Thyroid gland (tissue), 4 donors: ENCODE measurements at regions not wholly inside any gene's neighbourhood (a gene's known extent, or its start where the extent isn't known, plus 50 kb on each side); places are given as distances from the start of the nearest gene placed in this dataset.

Source experiments
- DNase-seq, 2 donors: peaks; one replicate each; pipeline ENCODE4 v3.0.0-alpha.2; 2019
- H3K27ac ChIP-seq, 3 donors: fragments of 200-600 bp; sonication (generic); 1 replicate in 2 of 3; 2 replicates in 1 of 3; pipeline ENCODE4 v1.5.1; 2016 to 2019; ENCODE audit warnings: mild to moderate bottlenecking in 1 of 3, moderate library complexity in 1 of 3
- H3K27me3 ChIP-seq: fragments of 200-600 bp; sonication (generic); one replicate; pipeline ENCODE4 v1.5.1; 2019
- H3K36me3 ChIP-seq, 2 donors: fragments of 200-600 bp; sonication (generic); one replicate each; pipeline ENCODE4 v1.5.1; 2016 to 2019
- H3K4me1 ChIP-seq, 2 donors: fragments of 200-600 bp; sonication (generic); one replicate each; pipeline ENCODE4 v1.5.1; 2017 to 2019
- H3K4me3 ChIP-seq, 3 donors: fragments of 200-600 bp; sonication (generic); replicated peaks in 1 of 3; 1 replicate in 2 of 3; 2 replicates in 1 of 3; pipeline ENCODE4 v1.5.1; 2016; ENCODE audit warnings: mild to moderate bottlenecking in 1 of 3
- H3K9me3 ChIP-seq: fragments of 200-600 bp; sonication (generic); one replicate; pipeline ENCODE4 v1.5.1; 2017
- CTCF ChIP-seq, 6 experiments: fragments of 200-600 bp in 3 of 6; fragments of 450-650 bp in 3 of 6; sonication (generic) in 3 of 6; IDR thresholded peaks; one replicate each; pipeline ENCODE4 v1.5.1; 2016 to 2019; ENCODE audit warnings: antibody characterized with exemption in 6 of 6, mild to moderate bottlenecking in 2 of 6, inconsistent platforms in 1 of 6, moderate library complexity in 1 of 6
- POLR2A ChIP-seq, 2 donors: fragments of 450-650 bp; IDR thresholded peaks; one replicate each; pipeline ENCODE4 v1.6.1; 2017; ENCODE audit warnings: antibody characterized with exemption in 2 of 2, mild to moderate bottlenecking in 2 of 2, moderate library complexity in 1 of 2
- WGBS, 2 donors: methylation state at CpG; one replicate each; pipeline ENCODE4 v1.1.5; 2017; 5-methylcytosine and 5-hydroxymethylcytosine counted together
- intact Hi-C: fragments of 100-400 bp; cut with DNase I; formaldehyde crosslinking; loops from one replicate; pipeline ENCODE4 v1.15.1; 2023

- Histone ChIP-seq H3K9me3 (no peaks in the 10 kb centered on the region), H3K4me1 (no peaks in the 10 kb centered on the region), H3K27ac (no peak overlapping the region), H3K4me3 (no peak overlapping the region), H3K36me3 (no peaks in the 10 kb centered on the region), H3K27me3 (no peaks in the 10 kb centered on the region)
- TF ChIP-seq CTCF (IDR thresholded peaks at IDR 0.05) (no peak), POLR2A (IDR thresholded peaks at IDR 0.05) (no peak)
- 38 to 43% methylated on average over 3 of the region's 3 CpGs for WGBS, 2 donors
- no peak for DNase-seq
- intact Hi-C loops, result no loop called here
These were observed 306.3 kb downstream of the GPAM start for GRCh38 chr10:111877258-111877657.

- TF ChIP-seq POLR2A (IDR thresholded peaks at IDR 0.05) (no peak), CTCF (IDR thresholded peaks at IDR 0.05) (no peak)
- 64 to 67% methylated on average over 2 of the region's 2 CpGs for WGBS, 2 donors
- no peaks in the 10 kb centered on the region for H3K9me3 ChIP-seq
These were observed 303.6 kb downstream of the GPAM start for GRCh38 chr10:111879969-111880368.

GRCh38 chr10:111885046-111885445 lies 298.5 kb downstream of the GPAM start:
- TF ChIP-seq POLR2A (IDR thresholded peaks at IDR 0.05) (no peak), CTCF (IDR thresholded peaks at IDR 0.05) (no peak)
- Histone ChIP-seq H3K27ac (no peak overlapping the region), H3K4me1 (no peaks in the 10 kb centered on the region), H3K27me3 (no peaks in the 10 kb centered on the region), H3K36me3 (no peaks in the 10 kb centered on the region), H3K4me3 (no peak overlapping the region), H3K9me3 (no peaks in the 10 kb centered on the region)
- DNase-seq, result no peak
- intact Hi-C loops, result no loop called here
- 66 to 74% methylated on average over 1 of the region's 1 CpG for WGBS, 2 donors

More at GRCh38 chr10:111879969-111880368, 303.6 kb downstream of the GPAM start:
- intact Hi-C loops, result no loop called here
- no peak overlapping the region for H3K4me3 ChIP-seq
- no peaks in the 10 kb centered on the region for H3K36me3 ChIP-seq
- no peak overlapping the region for H3K27ac ChIP-seq
- DNase-seq, result no peak
- H3K4me1 ChIP-seq, result no peaks in the 10 kb centered on the region
- H3K27me3 ChIP-seq, result no peaks in the 10 kb centered on the region

GRCh38 chr10:111885919-111886318 lies 297.6 kb downstream of the GPAM start:
- Histone ChIP-seq H3K4me1 (no peaks in the 10 kb centered on the region), H3K27me3 (no peaks in the 10 kb centered on the region), H3K9me3 (no peaks in the 10 kb centered on the region), H3K4me3 (no peak overlapping the region), H3K36me3 (no peaks in the 10 kb centered on the region), H3K27ac (no peak overlapping the region)
- TF ChIP-seq CTCF (IDR thresholded peaks at IDR 0.05), result no peak
- TF ChIP-seq POLR2A (IDR thresholded peaks at IDR 0.05), result no peak
- intact Hi-C loops, result no loop called here
- DNase-seq, result no peak
- 83 to 85% methylated on average over 6 of the region's 6 CpGs for WGBS, 2 donors

- Histone ChIP-seq H3K9me3 (no peaks in the 10 kb centered on the region), H3K27ac (no peak overlapping the region), H3K36me3 (no peaks in the 10 kb centered on the region), H3K4me1 (no peaks in the 10 kb centered on the region), H3K4me3 (no peak overlapping the region), H3K27me3 (no peaks in the 10 kb centered on the region)
- TF ChIP-seq CTCF (IDR thresholded peaks at IDR 0.05), result no peak
- no peak for TF ChIP-seq POLR2A (IDR thresholded peaks at IDR 0.05)
- intact Hi-C loops, result no loop called here
- WGBS, 2 donors, result 68 to 73% methylated on average over 2 of the region's 2 CpGs
- no peak for DNase-seq
These were observed 296.3 kb downstream of the GPAM start for GRCh38 chr10:111887266-111887665.
